Endodermal cell (in vitro differentiated cells): ENCODE measurements at regions not wholly inside any gene's neighbourhood (a gene's known extent, or its start where the extent isn't known, plus 50 kb on each side); places are given as distances from the start of the nearest gene placed in this dataset.

Experiments
- DNase-seq: peaks from one replicate; pipeline ENCODE4 v3.0.0-alpha.2; 2017
- H3K27ac ChIP-seq: 2 replicates; pipeline ENCODE4 v1.5.1; 2013; ENCODE audit warnings: mild to moderate bottlenecking, low read depth, low read length, moderate library complexity
- H3K27me3 ChIP-seq: 2 replicates; pipeline ENCODE4 v1.6.1; 2013; ENCODE audit warnings: mild to moderate bottlenecking, low read length, moderate library complexity; ENCODE audit not compliant: insufficient read depth, control insufficient read depth, poor library complexity, severe bottlenecking
- H3K36me3 ChIP-seq: 2 replicates; pipeline ENCODE4 v1.7.0; 2013; ENCODE audit warnings: mild to moderate bottlenecking, low read length, moderate library complexity; ENCODE audit not compliant: control insufficient read depth, insufficient read depth
- H3K4me1 ChIP-seq: one replicate; pipeline ENCODE4 v1.7.0; 2013; ENCODE audit warnings: low read length; ENCODE audit not compliant: control insufficient read depth, insufficient read depth
- H3K4me3 ChIP-seq: 2 replicates; pipeline ENCODE4 v1.5.1; 2013; ENCODE audit warnings: mild to moderate bottlenecking, low read length, moderate library complexity
- H3K9ac ChIP-seq: 2 replicates; pipeline ENCODE4 v1.6.1; 2013; ENCODE audit warnings: mild to moderate bottlenecking, low read length, moderate library complexity; ENCODE audit not compliant: poor library complexity, severe bottlenecking; ENCODE audit errors: extremely low read depth
- H3K9me3 ChIP-seq: 2 replicates; pipeline ENCODE4 v1.6.1; 2013; ENCODE audit warnings: mild to moderate bottlenecking, low read length, moderate library complexity; ENCODE audit not compliant: control insufficient read depth
- H3K27ac Mint-ChIP-seq: 2 replicates; pipeline ENCODE4 v1.8.0; 2020; ENCODE audit warnings: mixed read lengths
- H3K27me3 Mint-ChIP-seq: 2 replicates; pipeline ENCODE4 v1.8.0; 2021; ENCODE audit warnings: mild to moderate bottlenecking, mixed read lengths; ENCODE audit not compliant: insufficient read depth
- H3K36me3 Mint-ChIP-seq: 2 replicates; pipeline ENCODE4 v1.8.0; 2020; ENCODE audit warnings: low read depth, mixed read lengths
- H3K4me1 Mint-ChIP-seq: 2 replicates; pipeline ENCODE4 v1.8.0; 2020; ENCODE audit warnings: mixed read lengths
- H3K4me3 Mint-ChIP-seq: 2 replicates; pipeline ENCODE4 v1.8.0; 2020; ENCODE audit warnings: mild to moderate bottlenecking, moderate library complexity, mixed read lengths
- H3K9me3 Mint-ChIP-seq: 2 replicates; pipeline ENCODE4 v1.8.0; 2020; ENCODE audit warnings: mild to moderate bottlenecking, mixed read lengths
- WGBS, 2 experiments: methylation state at CpG; one replicate each; pipeline versions ENCODE4 v1.1.5 to v1.1.7; 2013; ENCODE audit warnings: missing lambda C conversion rate in 2 of 2, mixed read lengths in 1 of 2; ENCODE audit not compliant: insufficient coverage in 1 of 2, insufficient read length in 1 of 2; 5-methylcytosine and 5-hydroxymethylcytosine counted together
- TF ChIP-seq, protein P1 (sequence below): fragments of 200-600 bp; sonication (generic); conservative IDR thresholded peaks from 2 replicates; pipeline ENCODE4 v1.5.0; 2021; ENCODE audit warnings: antibody characterized with exemption, mild to moderate bottlenecking

DNA sequence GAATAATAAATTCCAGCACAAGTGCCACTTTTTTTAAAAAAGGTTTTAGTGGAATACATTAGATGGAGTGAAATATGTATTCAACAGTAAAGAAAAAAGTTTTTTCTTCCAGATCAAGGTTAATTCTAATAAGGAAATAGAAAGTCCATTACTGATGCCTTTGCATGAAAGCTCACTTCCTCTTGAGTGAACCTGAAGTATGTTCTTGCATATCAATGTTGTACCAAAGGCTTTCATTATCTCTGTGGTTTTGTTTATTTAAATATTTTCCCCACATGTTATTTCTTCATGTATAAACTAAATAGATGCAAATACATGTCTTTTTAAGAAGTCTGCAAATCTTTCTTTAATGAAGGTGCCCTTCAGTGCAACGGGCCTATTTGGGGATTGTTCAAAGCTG lies 307.9 kb downstream of the C4orf33 start:
- DNase-seq, result no peak
- H3K9ac ChIP-seq, result no peak overlapping the region
- Mint-ChIP-seq H3K27ac (no peak overlapping the region), H3K36me3 (no peaks in the 10 kb centered on the region), H3K4me1 (no peaks in the 10 kb centered on the region), H3K27me3 (no peaks in the 10 kb centered on the region), H3K4me3 (no peak overlapping the region), H3K9me3 (peaks cover 21% of the 10 kb centered on the region)
- WGBS, 2 experiments, result 83% methylated on average over 1 of the region's 1 CpG; no CpG with 5 or more reads in 1 of the 2 experiments
- H3K36me3 ChIP-seq, result no peaks in the 10 kb centered on the region
- no peak overlapping the region for H3K27ac ChIP-seq
- no peaks in the 10 kb centered on the region for H3K27me3 ChIP-seq
- no peaks in the 10 kb centered on the region for H3K4me1 ChIP-seq
- H3K4me3 ChIP-seq, result no peak overlapping the region
- H3K9me3 ChIP-seq, result peaks cover 14% of the 10 kb centered on the region
- TF ChIP-seq, protein P1, sequence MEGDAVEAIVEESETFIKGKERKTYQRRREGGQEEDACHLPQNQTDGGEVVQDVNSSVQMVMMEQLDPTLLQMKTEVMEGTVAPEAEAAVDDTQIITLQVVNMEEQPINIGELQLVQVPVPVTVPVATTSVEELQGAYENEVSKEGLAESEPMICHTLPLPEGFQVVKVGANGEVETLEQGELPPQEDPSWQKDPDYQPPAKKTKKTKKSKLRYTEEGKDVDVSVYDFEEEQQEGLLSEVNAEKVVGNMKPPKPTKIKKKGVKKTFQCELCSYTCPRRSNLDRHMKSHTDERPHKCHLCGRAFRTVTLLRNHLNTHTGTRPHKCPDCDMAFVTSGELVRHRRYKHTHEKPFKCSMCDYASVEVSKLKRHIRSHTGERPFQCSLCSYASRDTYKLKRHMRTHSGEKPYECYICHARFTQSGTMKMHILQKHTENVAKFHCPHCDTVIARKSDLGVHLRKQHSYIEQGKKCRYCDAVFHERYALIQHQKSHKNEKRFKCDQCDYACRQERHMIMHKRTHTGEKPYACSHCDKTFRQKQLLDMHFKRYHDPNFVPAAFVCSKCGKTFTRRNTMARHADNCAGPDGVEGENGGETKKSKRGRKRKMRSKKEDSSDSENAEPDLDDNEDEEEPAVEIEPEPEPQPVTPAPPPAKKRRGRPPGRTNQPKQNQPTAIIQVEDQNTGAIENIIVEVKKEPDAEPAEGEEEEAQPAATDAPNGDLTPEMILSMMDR, result no peak

DNA sequence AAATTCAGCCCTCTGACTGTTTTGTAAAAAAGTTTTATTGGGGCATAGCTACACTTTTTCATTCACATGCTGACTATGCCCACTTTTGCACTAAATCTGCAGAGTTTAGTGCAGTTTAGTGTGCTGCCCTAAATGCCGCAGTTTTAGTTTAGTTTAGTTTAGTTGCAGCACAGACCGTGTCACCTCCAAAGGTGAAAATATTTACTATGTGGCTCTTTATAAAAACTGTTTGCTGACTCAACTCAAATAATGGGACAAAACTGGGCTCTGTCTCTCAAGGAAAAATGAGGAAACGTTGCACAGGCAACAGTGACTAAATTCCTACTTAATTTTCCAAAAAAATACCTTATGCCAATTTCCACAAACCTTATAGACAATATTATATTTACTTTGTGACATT lies 314.2 kb downstream of the C4orf33 start:
- H3K4me1 Mint-ChIP-seq, result peaks cover 6% of the 10 kb centered on the region
- Histone ChIP-seq H3K9me3 (no peaks in the 10 kb centered on the region), H3K4me1 (no peaks in the 10 kb centered on the region), H3K27me3 (no peaks in the 10 kb centered on the region), H3K4me3 (no peak overlapping the region), H3K36me3 (no peaks in the 10 kb centered on the region), H3K27ac (no peak overlapping the region), H3K9ac (no peak overlapping the region)
- no peaks in the 10 kb centered on the region for H3K9me3 Mint-ChIP-seq
- H3K27ac Mint-ChIP-seq, result no peak overlapping the region
- no peaks in the 10 kb centered on the region for H3K27me3 Mint-ChIP-seq
- no peaks in the 10 kb centered on the region for H3K36me3 Mint-ChIP-seq
- WGBS, 2 experiments, result 88 to 100% methylated on average over 2 to 3 of the region's 3 CpGs
- DNase-seq, result no peak
- H3K4me3 Mint-ChIP-seq, result no peak overlapping the region
- TF ChIP-seq, protein P1, result no peak

DNA sequence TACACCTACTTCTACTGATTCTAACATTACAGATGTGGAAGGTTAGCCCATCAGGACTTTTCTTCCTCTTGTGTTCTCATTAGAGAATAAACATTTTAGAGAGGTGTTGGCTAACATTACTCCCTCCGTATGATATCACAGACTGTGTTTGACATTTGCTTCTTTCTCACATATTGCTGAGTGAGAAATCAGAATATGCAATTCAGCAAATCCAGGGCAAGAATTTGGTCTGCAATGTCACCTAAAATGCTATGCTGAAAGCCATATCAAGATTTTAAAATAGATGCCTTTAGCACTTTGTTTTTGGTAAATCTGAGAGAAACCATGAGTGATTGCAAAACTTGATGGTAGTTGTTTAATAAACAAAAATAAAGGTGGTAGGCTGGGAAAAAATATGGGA lies 319.1 kb downstream of the C4orf33 start:
- DNase-seq, result no peak
- no peak overlapping the region for H3K4me3 ChIP-seq
- Mint-ChIP-seq H3K4me1 (peaks cover 4% of the 10 kb centered on the region), H3K27ac (no peak overlapping the region), H3K4me3 (no peak overlapping the region), H3K36me3 (no peaks in the 10 kb centered on the region), H3K9me3 (no peaks in the 10 kb centered on the region), H3K27me3 (no peaks in the 10 kb centered on the region)
- H3K4me1 ChIP-seq, result no peaks in the 10 kb centered on the region
- H3K36me3 ChIP-seq, result no peaks in the 10 kb centered on the region
- H3K27ac ChIP-seq, result no peak overlapping the region
- H3K9me3 ChIP-seq, result no peaks in the 10 kb centered on the region
- TF ChIP-seq, protein P1, result no peak
- WGBS, 2 experiments, result 96 to 100% methylated on average over 1 of the region's 1 CpG
- H3K9ac ChIP-seq, result no peak overlapping the region
- no peaks in the 10 kb centered on the region for H3K27me3 ChIP-seq
